ENCODE measurements at regions not wholly inside any gene's neighbourhood (a gene's known extent, or its start where the extent isn't known, plus 50 kb on each side); places are given as distances from the start of the nearest gene placed in this dataset.

- no peak overlapping the region for H2AFZ ChIP-seq (ENCODE audit: low read length)
- no peak overlapping the region for H2BK12ac ChIP-seq (ENCODE audit: insufficient read length, low read depth, low read length)
- WGBS (ENCODE audit: extremely low coverage, insufficient read length, low lambda C conversion rate) = no CpG with 5 or more reads among the region's 1 CpG
- H3T11ph ChIP-seq (ENCODE audit: low read length) = no peak overlapping the region
- Mint-ChIP-seq H3K9me3 (peaks cover 3 to 6% of the 10 kb centered on the region in 2 experiments; a peak in 2 of 5 replicates), H3K4me3 (no peak overlapping the region), H3K4me1 (no peaks in the 10 kb centered on the region), H3K36me3 (ENCODE audit: insufficient read depth in 1 of 3, low read depth in 3 of 3) (peaks cover 0 to 11% (median 2%) of the 10 kb centered on the region in 3 experiments; a peak in 2 of 7 replicates), H3K27me3 (ENCODE audit: low read depth) (no peaks in the 10 kb centered on the region), H3K27ac (no peak overlapping the region)
- no peaks in the 10 kb centered on the region for H3K79me2 ChIP-seq (ENCODE audit: insufficient read depth, low read length)
- no peak overlapping the region for H3K27ac ChIP-seq (ENCODE audit: insufficient read length, low read depth, low read length)
- DNase-seq = no peak
- no peak overlapping the region for H4K5ac ChIP-seq (ENCODE audit: insufficient read length, low read depth, low read length)
- H2BK15ac ChIP-seq (ENCODE audit: low read depth, low read length) = no peak overlapping the region
- no peaks in the 10 kb centered on the region for H3K9me3 ChIP-seq (ENCODE audit: control insufficient read depth, low read depth, low read length)
- TF ChIP-seq CTCF (conservative IDR thresholded peaks at IDR 0.05) = no peak
- H3K9ac ChIP-seq (ENCODE audit: extremely low read depth, insufficient read length, low read length) = no peak overlapping the region
- no peak overlapping the region for H2BK20ac ChIP-seq (ENCODE audit: low read depth, low read length, poor library complexity, severe bottlenecking)
- no peak overlapping the region for H3K56ac ChIP-seq (ENCODE audit: insufficient read length, low read depth, low read length)
- H3K79me1 ChIP-seq (ENCODE audit: insufficient read depth, low read depth, low read length, poor library complexity, severe bottlenecking) = no peaks in the 10 kb centered on the region
- no peak overlapping the region for H4K91ac ChIP-seq (ENCODE audit: insufficient read length, low read depth, low read length)
- no peak overlapping the region for H4K8ac ChIP-seq (replicated peaks; ENCODE audit: insufficient read length, low read depth, low read length)
- H3K4ac ChIP-seq (ENCODE audit: low read depth, low read length) = no peak overlapping the region
- H3K4me2 ChIP-seq (ENCODE audit: insufficient read depth, insufficient read length, low read length) = no peak overlapping the region
- no peaks in the 10 kb centered on the region for H3K23me2 ChIP-seq (ENCODE audit: insufficient read length, low read depth, low read length, poor library complexity, severe bottlenecking)
- no peak overlapping the region for H2BK120ac ChIP-seq (ENCODE audit: low read depth, low read length, poor library complexity, severe bottlenecking)
- H3K18ac ChIP-seq (ENCODE audit: insufficient read length, low read depth, low read length) = no peak overlapping the region
- no peaks in the 10 kb centered on the region for H3K27me3 ChIP-seq (ENCODE audit: insufficient read depth, low read length)
- no peak overlapping the region for H3K14ac ChIP-seq (ENCODE audit: insufficient read depth, low read length)
- no peaks in the 10 kb centered on the region for H3K4me1 ChIP-seq (ENCODE audit: insufficient read depth, low read length)
- H4K20me1 ChIP-seq (ENCODE audit: control insufficient read depth, insufficient read depth, insufficient read length) = no peaks in the 10 kb centered on the region
- H2BK5ac ChIP-seq (ENCODE audit: insufficient read length, low read length) = no peak overlapping the region
- H3K23ac ChIP-seq (ENCODE audit: insufficient read length, low read depth, low read length) = no peak overlapping the region
- H2AK5ac ChIP-seq (ENCODE audit: insufficient read length, low read length) = no peak overlapping the region
Observed at GRCh38 chr2:142483653-142484052, 352.8 kb upstream of the LRP1B start.

Data from H9 (cell line).